ENCODE measurements at regions not wholly inside any gene's neighbourhood (a gene's known extent, or its start where the extent isn't known, plus 50 kb on each side); places are given as distances from the start of the nearest gene placed in this dataset.

DNA sequence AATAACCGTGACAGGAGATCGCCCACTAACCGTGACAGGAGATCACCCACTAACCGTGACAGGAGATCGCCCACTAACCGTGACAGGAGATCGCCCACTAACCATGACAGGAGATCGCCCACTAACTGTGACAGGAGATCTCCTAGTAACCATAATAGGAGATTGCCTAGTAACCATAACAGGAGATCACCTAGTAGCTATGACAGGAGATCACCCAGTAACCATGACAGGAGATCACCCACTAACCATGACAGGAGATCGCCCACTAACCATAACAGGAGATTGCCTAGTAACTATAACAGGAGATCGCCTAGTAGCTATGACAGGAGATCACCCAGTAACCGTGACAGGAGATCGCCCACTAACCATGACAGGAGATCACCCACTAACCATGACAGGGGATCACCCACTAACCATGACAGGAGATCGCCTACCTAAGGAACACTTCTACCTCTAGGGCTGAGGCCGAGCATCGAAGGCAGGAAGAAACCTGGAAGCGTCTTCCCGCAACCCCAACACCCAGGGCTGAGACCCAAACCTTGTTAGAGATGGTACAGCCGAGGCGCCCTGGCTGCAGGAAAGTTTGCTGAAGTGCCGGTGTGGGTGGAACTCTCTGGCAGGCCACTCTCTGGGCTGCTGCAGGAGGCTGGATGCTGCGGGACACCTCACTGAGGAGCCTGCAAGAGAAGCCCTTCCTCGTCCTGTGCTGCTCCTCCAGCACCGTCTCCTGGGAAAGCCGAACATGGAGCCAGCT is 67.5 kb upstream of the THY1 start:
- peak; percentile 45 for DNase-seq (ENCODE audit: low spot score)

DNA sequence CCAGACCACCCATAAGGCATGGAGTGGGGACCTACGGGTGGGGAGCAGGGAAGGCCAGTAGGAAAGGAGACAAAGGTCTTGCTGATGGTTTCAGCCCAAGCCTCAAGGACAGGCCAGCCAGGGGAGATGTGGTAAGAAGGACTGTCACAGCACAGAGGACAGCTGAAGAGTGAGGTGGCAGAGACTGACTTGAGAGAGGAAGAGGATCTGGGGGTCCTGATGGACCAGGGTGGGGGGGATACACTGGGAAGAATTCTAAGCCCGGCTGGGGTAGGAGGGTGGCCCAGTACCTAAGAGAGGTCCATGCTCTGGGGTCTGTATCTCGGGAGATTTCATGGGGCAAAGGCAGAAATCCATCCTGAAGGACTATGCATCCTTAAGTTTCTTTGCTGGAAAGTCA is 66.1 kb upstream of the THY1 start:
- no peak for DNase-seq (ENCODE audit: low spot score)

DNA sequence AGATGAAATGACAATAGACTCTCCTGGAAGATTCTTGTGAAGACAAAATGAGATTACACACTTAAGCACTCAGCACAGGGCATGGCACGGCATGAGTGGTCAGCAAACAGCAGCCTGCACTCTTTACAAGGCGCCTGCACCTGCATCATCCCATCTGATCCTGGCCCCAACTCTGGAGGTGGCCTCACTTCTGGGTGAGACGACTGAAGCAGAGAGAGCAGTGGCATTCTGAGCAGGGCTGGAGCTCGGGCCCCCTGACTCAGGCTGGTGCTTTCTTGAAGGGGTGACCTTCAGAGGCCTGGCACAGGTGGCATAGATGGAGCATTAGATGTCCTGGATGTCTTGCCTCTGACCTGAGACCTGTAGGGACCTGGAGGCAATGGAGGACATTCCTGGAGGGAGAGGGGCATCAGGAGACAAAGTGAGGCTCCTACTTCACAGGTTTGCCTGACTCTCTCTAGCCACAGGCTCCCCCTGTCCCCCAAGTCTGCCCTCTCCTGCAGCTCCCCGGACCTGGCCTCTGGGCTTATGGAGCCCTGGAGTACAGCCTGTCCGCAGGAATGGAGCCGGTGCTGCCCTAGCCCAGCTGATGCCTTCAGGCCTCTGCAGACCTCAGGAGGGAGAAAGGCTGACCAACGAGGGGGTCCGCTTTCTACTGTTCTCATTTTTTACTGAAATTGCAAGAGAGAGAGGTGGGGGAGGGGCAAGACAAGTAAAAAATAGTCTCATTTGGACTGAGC is 65.5 kb upstream of the THY1 start:
- DNase-seq (ENCODE audit: low spot score), result no peak

DNA sequence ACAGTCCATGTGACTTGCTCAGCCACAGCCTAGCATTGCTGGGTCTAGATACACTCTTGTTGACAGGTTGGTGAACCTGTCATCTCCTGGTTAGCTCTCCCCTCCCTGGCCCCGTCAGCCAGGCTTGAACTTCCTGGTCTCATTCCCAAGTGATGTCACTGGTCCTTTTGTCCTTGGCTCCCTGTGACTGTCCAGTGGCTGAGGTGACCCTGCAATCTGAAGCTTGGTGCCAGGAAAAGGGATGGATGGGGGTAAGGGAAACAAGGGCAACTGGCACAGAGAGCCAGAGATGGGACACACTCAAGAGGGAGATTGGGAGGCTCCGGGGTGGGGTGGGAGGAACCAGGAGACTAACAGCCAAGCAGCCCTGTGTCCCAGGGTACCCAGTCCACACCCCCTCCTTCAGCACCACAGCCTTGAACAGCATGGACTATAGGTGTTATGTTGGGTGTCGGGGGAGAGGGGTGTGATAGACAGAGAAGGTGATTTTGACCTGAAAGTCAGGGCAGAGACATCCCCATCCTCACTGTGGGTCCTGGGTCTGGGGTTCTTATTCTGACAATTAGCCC is 63.8 kb upstream of the THY1 start:
- DNase-seq (ENCODE audit: low spot score), result peak; percentile 7

DNA sequence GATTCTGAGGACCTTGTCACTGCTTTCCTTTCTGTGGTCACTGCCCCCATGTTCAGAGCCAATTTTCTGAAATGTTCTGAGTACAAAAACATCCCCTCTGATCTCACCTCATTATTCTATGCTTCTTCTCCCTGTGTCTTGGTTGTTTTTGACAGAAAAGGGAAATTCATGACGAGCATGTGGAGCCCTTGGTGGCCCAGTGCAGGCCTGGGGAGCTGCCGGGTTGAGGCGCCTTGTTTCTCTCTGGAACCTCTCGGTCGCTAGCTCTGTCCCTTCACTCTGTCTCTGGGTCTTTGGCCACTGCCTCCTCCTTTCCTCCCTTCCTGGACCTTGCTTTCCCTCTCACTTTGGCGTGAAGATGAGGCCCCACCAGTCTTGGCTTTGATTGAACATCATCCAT is 63.0 kb upstream of the THY1 start:
- DNase-seq (ENCODE audit: low spot score), result no peak

DNA sequence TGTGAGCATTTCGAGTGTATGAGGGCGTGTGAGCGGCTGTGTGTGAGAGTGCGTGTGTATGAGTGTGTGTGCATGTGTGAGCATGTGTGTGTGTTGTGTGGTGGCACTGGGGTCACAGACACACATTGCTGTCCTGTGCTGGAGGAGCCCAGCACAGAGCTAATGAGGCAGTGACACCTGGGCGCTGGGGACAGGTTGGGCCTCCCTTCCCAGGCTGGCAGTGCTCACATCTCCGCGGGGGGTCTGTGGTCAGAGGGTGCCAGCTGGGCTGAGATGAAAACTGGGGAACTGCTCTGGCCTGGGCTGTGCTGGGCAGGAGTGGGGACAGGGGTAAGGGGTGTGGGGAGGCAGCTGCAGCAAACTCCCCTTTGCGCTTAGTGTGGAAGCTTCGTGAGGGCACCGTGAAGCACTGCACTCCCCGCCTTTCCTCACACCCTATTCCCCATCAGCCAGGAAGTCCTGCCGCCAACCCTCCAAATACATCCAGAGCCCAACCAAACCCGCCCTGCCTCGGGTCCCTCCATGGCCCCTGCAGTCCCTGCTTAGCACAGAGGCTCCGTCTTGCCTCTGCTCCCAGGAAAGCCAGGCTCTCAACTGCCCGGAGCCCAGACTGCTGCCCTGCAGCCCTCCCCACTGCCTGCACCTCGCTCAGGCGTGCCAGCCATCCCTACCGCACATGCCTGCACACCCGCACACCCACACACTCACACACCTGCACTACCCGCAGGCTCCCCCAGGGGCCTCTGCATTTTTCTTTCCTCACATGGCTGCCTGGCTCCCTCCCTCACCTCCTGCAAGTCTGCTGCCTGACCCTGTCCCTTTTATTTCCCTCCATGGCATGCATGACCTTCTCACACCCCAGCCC is 62.0 kb upstream of the THY1 start:
- DNase-seq (ENCODE audit: low spot score), result peak; percentile 14

DNA sequence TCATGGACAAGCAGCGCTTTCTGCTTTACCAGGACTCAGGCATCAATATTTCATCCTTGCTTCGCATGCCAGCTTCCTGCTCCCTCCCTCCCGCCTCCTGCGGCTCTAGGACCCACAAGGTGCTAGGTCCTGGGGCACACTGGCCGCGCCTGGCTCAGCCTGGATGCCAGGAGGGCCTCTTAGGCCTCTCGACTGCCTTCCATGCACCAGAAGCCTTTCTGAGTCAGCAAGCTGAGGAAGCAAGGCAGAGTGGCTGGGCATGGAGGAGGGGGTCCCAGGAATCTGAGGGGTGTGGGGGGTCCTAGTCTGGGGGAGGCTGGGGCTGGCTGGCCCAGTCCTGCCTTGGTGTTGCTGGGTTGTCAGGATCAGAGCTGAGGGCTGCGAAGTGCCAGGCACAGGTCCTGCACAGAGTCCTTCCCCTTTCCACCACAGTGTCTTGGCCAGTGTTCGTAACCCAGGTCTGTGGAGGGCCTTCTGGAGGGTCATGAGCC is 61.0 kb upstream of the THY1 start:
- DNase-seq (ENCODE audit: low spot score), result no peak

DNA sequence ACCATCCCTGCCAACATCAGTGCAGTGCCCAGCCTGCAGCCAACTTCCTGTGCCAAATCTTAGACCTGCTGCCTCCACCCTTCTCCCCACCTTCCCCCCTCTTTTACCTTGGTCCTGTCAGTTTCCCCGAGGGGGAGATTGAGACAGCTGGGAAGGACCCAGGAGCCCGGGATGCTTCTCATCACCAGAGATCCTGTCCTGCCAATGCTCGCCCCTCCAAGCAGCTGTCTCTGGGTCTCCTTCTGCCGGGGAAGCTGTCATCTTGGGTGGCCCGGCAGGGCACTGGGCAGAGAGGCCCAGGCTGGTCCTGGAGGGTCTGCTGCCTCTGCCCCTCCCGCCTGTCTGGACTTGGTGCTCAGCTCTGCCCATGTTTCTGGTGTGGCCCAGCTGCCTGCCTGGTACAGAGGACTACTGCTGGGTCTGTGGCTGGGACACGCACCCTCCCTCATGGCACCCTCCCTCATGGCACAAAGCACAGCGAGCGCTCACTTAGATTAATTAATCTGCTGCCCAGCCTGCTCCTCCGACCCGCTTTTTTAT is 60.4 kb upstream of the THY1 start:
- DNase-seq (ENCODE audit: low spot score), result no peak

DNA sequence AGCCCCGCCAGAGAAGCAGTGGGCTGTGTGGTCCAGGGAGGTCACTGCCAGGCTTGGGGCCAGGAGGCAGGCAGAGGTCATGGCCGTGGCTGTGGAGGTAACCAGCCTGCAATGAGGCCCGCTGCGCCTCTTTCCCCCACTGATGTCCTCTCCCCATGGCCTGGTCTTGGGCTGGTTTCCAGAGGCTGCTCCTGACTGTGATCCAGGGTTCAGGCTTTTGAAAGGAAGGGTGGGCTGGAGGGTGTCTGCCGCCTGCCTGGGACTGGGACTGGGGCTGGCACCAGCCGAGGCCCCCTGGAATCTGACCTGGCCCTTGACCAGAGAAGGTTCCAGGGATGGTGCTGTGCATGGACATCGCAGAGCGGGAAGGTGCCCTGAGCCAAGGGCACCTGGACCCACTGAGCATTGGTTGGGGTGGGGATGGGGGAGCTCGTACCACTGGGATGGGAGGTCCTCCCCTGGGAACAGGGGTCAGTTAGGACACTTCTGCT is 59.6 kb upstream of the THY1 start:
- DNase-seq (ENCODE audit: low spot score), result no peak

DNA sequence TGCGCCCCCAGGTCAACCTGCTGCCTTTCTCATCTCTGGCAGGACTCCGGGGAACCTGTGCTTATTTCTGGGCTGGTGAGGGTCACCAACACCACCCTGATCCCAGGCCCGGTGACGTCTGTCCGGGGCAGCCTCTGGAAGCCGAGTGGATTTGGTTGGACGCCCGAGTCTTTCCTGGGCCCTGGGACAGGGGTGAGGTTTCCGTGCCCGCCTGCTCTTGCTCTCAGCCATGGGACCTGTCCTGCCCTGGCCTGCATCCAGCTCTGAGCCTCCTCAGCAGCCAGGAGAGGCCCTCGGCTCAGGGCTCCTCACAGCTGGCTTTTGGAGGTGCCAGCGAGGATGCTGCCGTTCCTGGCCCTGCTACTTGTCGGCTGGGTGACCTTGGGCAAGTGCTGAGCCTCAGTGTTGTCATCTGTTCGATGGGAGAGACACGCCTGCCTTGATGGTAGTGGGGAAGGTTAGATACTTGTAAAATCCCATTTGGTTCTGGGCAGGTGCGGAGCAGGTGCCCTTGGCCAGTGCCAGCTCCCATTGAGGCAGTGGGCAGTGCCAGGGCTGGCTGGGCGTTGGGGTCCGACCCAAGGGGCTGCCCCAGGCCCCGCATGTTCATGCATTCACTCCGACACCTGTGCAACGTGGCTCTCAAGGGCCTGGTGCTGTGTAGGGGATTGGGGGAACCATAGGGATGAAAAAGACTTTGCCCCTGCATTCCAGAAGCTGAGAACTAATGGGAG is 58.9 kb upstream of the THY1 start:
- no peak for DNase-seq (ENCODE audit: low spot score)

DNA sequence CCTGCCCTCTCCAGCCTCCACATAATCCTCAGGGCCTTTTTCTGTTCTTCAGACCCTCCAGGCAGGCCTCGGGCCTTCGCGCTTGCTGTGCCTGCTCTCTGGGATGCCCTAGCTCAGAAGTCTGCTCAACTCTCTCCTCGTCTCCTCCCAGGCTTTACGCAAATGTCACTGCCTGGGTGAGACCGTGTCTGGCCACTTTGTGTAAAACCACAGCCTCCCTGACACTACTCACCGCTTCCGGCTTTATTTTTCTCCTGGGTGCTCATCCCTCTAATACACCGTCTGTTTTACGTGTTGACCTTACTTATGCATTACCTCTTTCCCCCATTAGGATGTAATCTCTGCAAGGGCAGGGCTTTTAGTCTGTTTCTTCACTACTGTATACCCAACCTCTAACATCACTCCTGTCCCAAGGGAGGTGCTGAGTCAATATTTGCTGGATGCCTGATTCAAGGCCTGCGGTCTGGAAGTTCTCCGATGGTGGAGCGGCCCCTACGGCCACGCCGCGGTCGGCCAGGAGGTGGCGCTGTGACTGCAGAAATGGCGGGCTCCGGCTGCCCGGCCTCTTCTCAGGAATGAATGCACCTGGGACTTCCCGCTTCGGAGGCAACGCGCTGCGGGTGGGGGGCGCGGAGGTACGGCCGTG is 58.2 kb upstream of the THY1 start:
- peak; percentile 87 for DNase-seq (ENCODE audit: low spot score)

DNA sequence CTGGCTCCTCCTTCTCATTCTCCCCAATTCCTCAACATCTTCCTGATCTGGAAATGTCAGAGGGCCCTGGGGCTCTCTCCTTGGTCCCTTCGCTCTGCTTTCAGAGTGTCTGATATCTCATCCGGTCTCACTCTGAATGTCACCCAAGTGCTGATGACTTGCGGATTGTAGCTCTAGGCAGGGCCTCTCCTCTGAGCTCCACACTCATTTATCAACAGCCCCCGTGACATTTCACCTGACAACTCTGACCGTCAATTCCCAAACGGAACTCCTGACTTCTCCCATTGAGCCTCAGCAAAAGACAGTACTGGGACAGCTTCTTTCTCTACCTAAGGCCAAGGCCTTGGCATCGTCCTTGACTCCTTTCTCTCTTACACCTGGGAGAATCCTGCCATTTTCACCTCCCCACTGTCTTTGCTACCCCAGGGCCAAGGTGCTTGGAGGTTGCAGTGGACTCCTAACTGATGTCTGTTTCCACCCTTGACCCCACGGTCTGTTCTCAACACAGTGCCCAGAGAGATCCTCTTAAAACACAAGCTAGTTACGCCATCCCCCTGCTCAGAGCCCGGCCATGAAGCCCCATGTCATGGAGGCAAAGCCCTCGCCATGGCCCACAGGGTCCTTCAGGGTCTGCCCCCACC is 57.5 kb upstream of the THY1 start:
- no peak for DNase-seq (ENCODE audit: low spot score)

DNA sequence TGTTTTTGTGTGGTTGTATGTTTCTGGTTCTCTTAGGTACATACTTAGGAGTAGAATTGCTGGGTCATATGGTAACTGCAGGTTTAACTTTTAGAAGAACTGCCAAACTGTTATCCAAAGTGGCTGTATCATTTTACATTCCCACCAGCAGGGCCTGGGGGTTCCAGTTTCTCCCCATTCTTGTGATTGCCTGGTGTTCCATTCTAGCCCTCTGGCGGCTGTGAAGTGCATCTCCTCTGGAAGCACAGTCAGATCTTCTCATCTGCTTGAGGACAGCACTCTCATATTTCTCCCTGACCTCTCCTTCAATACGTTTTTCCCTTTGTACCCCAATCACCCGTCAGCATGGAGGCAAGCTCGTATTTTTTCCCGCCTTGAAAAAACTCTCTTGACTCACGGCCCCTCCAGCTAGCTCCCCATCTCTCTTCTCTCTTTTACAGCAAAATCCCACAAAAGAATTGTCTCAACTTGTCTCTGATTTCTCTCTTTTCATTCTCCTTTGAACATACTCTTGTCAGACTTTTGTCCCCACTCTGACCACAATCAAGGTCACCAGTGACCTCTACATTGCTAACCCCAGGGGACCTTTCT is 56.8 kb upstream of the THY1 start:
- no peak for DNase-seq (ENCODE audit: low spot score)

DNA sequence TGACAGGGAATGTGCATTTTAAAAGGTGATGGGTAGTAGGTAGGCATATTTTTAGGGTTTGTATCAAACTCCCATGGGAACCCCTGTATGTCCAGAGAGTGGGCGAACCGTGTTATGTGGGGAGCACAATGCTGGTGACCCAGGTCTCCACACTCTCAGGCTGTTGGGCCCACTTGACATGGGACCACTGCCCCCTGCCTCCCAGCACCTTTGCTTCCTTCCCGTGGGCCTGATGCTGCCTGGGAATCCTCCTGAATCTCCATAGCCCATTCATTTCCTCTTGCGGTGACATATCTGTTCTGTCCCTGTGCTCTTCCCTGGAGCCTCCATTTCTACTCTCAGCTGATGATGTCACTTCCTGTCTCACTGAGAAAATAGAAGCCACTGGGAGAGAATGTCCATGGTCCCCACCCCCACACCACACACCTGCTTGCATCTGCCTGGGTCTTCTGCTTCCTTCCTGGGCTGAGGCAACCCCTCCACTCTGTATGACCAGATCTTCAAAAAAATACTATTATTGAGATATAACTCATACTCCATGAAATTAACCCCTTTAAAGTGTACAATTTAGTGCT is 55.8 kb upstream of the THY1 start:
- DNase-seq (ENCODE audit: low spot score), result no peak

DNA sequence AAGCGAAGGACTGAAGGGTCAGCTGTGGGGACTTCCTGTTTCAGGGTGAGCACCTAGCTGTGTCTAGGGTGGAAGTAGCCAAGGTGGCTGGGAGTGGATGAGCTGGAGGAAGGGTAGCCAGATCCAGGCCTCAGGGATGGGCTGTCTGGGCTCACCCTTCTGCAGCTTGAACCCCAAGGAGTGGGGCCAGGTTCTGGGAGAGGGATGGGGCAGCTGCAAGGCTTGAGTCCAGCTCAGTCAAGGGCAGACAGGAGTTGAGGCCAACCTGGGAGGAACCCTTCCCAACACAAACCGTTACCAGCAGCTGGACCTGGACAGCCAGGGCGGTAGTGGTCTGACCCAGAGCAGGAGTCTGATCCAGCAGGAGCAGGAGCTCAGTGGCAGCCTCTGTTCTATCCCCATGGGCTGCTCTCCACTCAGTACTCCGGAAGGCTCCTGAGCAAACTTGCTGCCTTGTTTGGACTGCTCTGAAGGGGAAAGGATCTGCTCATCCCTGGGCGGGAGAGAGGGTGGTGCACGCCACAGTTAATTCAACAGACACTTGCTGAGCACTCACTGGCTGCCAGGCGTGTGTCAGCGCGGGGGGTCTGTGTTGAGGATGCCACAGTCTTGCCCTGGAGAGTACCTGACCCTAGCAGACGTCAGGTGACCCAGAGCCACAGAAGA is 53.8 kb upstream of the THY1 start:
- no peak for DNase-seq (ENCODE audit: low spot score)

DNA sequence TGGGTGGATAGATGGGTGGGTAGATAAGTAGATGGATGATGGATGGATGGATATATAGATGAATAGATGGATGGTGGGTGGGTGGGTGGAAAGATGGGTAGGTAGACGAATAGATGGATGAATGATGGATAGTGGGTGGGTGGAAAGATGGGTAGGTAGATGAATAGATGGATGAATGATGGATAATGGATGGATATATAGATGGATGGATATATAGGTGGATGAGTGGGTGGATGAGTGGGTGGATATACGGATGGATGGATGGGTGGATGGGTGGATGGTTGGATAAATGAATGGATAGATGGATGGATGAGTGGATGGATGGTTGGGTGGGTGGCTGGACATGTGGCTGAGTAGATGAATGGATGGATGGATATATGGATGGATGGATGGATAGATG is 53.1 kb upstream of the THY1 start:
- DNase-seq (ENCODE audit: low spot score), result no peak

DNA sequence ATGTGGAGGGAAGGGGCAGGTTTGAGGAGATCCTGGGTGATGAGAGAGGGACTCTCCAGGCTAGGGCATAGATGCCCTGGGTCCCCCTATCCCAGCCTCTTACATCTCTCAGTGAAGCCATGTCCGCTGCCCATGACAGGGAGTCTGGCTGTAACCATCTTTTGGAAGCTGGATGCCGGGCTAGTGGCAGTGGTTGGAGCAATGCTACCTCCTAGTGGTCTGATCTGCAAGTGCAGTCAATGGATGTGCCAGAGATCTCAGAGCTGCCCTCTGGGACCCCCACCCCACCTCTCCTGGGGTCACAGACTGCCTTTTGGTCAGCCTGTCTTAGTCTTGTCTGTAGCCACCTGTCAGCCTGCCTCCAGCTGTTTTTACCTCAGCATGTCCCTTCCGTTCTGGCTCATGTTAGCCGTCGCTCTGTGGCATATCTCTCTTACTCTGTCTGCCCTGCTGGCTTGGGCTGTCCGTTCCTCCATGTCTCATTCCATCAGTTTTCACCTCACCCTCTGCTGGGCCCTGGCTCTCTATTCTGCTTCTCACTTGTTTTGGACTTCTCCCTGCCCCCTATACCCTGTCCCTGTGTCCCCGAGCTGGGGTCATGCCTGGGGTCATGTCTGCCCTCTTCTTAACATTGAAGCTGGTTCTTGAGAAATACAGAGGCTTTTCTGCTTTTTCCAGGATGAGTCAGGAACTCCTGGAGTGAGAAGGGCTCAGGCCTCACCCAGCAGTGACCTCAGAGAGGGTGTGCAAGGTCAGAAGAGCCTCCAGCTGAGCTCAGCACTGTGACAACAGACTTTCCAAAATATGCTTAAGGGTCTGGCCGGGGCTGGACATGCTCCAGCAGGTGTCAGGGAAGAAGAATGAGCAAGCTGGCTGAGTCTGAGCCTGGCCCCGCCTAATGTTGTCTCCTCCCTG is 52.0 kb upstream of the THY1 start:
- DNase-seq (ENCODE audit: low spot score), result peak; percentile 84

Data from kidney tubule cell (primary cell).